NCI-H1694 (cell line): ENCODE measurements at regions not wholly inside any gene's neighbourhood (a gene's known extent, or its start where the extent isn't known, plus 50 kb on each side); places are given as distances from the start of the nearest gene placed in this dataset.

Experiments
- DNase-seq: peaks from one replicate; lab custom pipeline; 2025; lab: John Stamatoyannopoulos, UW

- no peak for DNase-seq
These were observed 696.3 kb downstream of the NR2F2 start for GRCh38 chr15:97026781-97027180.

- no peak for DNase-seq
These were observed 697.3 kb downstream of the NR2F2 start for GRCh38 chr15:97027772-97028171.

- no peak for DNase-seq
These were observed 699.8 kb downstream of the NR2F2 start for GRCh38 chr15:97030251-97030650.

- DNase-seq, result no peak
These were observed 705.8 kb downstream of the NR2F2 start for GRCh38 chr15:97036301-97036700.

GRCh38 chr15:97037080-97037479 is 706.6 kb downstream of the NR2F2 start:
- no peak for DNase-seq

- no peak for DNase-seq
These were observed 715.3 kb downstream of the NR2F2 start for GRCh38 chr15:97045666-97046421.

GRCh38 chr15:97052513-97052912 is 722.0 kb downstream of the NR2F2 start:
- DNase-seq, result no peak

- DNase-seq, result no peak
These were observed 723.1 kb downstream of the NR2F2 start for GRCh38 chr15:97053635-97054034.

GRCh38 chr15:97057503-97057902 is 727.0 kb downstream of the NR2F2 start:
- no peak for DNase-seq

- no peak for DNase-seq
These were observed 728.8 kb downstream of the NR2F2 start for GRCh38 chr15:97059281-97059680.

GRCh38 chr15:97061392-97061791 is 730.9 kb downstream of the NR2F2 start:
- no peak for DNase-seq

GRCh38 chr15:97071668-97072067 is 741.2 kb downstream of the NR2F2 start:
- no peak for DNase-seq

- no peak for DNase-seq
These were observed 742.0 kb downstream of the NR2F2 start for GRCh38 chr15:97072545-97072944.

GRCh38 chr15:97076011-97076410 is 745.5 kb downstream of the NR2F2 start:
- no peak for DNase-seq

- no peak for DNase-seq
These were observed 747.5 kb downstream of the NR2F2 start for GRCh38 chr15:97077975-97078374.

GRCh38 chr15:97078591-97078990 is 748.1 kb downstream of the NR2F2 start:
- no peak for DNase-seq

- DNase-seq, result no peak
These were observed 751.2 kb downstream of the NR2F2 start for GRCh38 chr15:97081666-97082226.

- DNase-seq, result no peak
These were observed 752.3 kb downstream of the NR2F2 start for GRCh38 chr15:97082830-97083229.

- no peak for DNase-seq
These were observed 754.1 kb downstream of the NR2F2 start for GRCh38 chr15:97084650-97085049.

GRCh38 chr15:97085731-97086130 is 755.2 kb downstream of the NR2F2 start:
- DNase-seq, result no peak

- no peak for DNase-seq
These were observed 756.7 kb downstream of the NR2F2 start for GRCh38 chr15:97087006-97087741.

- no peak for DNase-seq
These were observed 760.6 kb downstream of the NR2F2 start for GRCh38 chr15:97091093-97091492.

- DNase-seq, result no peak
These were observed 762.2 kb downstream of the NR2F2 start for GRCh38 chr15:97092656-97093055.
